ENCODE measurements at regions not wholly inside any gene's neighbourhood (a gene's known extent, or its start where the extent isn't known, plus 50 kb on each side); places are given as distances from the start of the nearest gene placed in this dataset.
"Not testable (repeated sequence)": the region's sequence is repeated elsewhere in the genome, so short reads cannot be mapped to it uniquely, and the experiment has no call there.

DNA sequence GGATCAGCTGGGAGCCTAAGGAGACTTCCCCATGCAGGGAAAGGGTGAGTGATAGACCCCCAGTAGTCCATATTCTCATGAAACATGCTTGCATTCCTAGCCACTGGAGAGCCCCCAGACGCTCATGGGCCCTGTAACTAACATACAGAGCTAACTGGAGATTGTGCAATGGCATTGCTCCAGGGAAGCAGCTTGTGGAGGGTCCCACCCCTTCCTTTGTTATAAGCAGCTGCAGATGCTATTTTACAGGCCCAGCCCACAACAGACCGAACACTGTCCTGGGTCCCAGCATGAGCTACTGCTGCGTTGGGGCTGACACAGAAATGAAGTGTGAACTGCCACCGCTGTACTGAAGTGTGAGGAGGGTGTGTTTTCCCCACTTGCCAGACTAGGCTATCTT, 1465.7 kb upstream of the DIAPH2 start:
- no peak for DNase-seq (ENCODE audit: low spot score)

DNA sequence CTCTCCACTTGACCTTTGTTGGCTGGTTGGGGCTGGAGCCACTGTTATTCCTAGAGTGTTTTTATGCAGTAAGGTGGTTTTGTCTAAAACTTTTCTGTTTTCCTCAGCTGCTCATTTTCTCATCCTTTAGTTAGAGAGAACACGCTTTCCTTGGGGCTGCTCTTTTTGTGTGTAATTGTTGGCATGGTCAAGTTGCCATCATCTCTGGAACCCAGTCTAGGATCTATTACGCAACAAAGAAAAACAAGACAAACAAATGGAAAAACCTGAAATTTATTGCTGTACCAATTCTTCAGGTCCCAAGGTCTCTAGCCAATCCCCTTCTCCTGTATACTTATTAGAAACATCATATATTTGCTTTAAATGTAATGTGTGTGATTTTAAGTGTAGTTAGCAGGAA, 1436.3 kb upstream of the DIAPH2 start:
- DNase-seq (ENCODE audit: low spot score) = no peak

DNA sequence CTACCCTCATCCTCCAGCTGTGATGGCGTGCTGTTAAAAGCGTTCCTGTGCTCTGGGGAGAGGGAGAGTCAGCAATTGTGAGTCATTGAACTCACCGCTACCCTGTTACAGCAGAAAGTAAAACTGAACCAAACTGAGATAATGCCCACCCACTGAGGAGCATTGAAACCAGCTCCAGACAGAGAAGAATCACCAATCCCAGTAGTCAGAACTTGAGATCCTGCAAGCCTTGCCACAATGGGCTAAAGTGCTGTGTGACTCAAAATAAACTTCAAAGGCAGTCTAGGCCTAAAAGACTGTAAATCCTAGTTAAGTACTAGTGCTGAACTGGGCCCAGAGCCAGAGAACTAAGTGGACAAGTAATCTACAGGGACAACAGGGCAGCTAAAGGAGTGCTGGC, 1394.2 kb upstream of the DIAPH2 start:
- peak; percentile 0 for DNase-seq (ENCODE audit: low spot score)

DNA sequence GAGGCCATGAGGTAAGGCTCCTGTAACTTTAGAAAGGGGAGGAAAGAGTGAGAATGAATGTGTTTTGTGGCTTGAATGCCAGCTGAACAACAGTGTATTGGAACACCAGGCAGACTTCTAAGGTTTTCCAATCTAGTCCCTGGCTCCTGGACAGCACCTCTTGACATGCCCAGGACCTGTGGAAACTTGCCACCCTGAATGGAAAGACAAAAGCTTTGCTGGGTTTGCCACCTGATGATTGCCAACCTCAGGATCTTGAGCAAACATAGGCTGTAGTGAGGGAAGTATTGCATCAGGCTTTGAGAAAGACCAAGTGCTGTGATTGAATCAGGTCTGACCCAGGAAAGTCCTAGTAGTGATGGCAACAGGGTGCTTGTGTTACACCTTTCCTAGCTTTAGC, 1393.1 kb upstream of the DIAPH2 start:
- DNase-seq (ENCODE audit: low spot score) = no peak

DNA sequence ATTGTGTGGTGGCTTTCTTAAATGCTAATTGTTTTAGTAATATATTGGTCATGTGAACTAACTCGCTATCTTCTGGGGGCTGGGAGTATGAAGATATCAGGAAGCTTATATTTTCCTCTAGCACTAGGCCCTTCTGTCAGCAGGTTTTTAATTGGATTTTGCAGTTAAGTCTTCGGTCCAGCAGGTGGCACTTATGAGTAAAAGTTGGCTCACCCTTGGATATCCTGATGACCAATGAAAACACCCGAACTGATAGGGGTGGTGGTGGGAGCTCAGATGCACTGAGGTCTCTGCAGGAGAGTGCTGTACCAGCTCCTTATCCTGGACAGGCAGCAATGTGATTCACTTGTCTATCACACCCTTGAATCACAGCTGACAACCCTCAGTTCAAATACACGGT, 1365.8 kb upstream of the DIAPH2 start:
- DNase-seq (ENCODE audit: low spot score) = no peak

DNA sequence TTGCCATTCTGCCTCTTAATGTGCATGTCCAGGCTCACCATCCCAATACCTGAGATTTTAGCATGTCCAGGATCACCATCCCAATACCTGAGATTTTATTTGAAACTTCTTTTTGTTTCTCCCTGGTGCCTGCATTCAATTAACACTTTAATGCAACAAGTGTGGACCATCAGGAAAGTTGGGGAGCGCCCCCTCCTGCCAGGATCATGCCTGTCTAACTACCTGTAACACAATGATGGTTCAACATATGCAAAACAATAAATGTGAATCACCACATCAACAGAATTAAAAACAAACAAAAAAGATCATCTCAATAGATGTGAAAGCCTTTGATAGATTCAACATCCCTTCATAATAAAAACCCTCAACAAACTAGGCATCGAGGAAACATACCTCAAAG, 1359.5 kb upstream of the DIAPH2 start:
- DNase-seq (ENCODE audit: low spot score) = no peak

DNA sequence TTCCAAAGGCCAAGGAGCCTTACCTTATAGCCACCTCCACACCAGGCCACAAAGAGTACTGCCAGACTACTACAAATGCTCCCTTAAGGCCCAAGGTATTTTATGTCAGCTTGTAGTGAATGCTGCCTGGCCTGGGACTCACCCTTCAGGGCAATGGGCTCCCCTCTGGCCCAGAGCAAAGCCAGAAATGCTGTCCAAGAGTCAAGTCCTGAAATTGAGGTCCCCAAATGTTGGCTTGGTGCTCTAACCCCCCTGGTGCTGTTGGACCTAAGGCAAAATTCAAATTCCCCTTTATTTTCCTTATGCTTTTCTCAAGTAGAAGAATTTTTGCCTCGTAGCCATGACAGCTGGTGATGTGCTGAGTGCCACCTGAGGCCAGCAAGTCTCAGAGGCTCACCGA, 1354.3 kb upstream of the DIAPH2 start:
- no peak for DNase-seq (ENCODE audit: low spot score)

DNA sequence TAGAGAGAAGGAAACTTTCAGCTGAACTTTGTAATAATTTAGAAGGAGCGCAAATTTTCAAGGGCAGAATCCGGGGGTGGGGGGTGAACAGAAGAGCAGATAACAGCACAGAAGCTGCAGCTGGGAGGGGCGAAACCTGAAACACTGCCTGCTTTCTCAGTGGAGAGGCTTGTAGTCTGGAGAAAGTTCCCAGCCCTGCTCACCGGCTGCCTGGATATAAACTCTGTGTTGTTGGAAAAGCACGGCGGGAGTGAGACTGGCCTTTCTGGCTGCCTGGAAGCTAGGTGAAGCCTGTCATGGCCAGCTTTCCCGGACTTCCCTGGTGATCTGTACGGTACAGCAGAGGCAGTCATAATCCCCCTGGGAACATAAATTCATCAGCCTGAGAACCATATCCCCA, 1352.1 kb upstream of the DIAPH2 start:
- peak; percentile 8 for DNase-seq (ENCODE audit: low spot score)

DNA sequence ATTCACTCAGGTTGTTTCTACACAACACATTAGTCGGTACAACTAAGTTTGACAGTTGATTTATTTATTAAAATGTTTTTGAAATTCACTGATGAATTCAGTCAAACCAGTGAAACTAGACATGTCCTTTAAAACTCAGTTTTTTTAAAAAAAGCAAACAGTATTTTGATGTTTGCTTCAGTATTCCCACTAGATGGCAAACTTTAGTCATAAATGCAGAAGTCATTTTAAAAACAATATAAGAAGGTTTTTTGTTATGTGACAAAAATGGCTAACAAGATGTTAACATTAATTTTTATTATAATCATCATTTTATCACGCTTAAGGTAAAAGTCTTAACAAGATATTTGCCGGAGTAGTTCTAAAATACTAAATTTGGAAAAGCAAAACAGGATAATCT, 1337.8 kb upstream of the DIAPH2 start:
- DNase-seq (ENCODE audit: low spot score) = peak; percentile 6

DNA sequence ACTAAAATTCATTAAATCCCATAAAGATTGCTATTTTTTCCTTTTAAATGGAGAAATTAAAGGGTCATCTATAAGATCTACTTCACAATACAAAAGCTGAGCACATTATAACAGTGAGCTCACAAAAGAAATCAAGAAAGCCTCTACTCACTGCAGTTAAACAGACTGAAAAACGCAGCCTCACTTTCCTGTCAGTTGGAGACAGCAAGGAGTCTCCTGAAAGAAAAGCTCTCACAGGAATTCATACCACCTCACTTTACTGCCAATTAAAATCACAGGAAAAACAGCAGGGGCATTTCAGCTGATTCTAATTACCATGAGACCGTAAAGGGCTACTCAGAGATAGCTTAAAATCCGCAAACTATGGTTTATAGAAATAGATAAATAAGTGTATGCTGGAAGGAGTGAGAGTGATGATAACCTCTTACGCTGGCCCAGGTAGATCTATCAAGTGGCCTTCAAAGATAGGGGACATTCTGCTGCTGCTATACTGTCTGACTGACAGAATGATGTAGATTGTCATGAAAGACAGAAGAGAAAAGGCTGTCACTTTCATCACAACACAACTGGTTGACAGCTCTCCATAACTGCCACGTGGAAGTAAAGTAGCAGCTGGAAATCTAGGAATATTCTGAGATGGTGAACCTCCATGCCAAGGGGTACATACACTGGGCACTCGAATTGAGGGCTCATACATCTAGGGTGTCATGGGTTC, 1333.7 kb upstream of the DIAPH2 start:
- no peak for DNase-seq (ENCODE audit: low spot score)

DNA sequence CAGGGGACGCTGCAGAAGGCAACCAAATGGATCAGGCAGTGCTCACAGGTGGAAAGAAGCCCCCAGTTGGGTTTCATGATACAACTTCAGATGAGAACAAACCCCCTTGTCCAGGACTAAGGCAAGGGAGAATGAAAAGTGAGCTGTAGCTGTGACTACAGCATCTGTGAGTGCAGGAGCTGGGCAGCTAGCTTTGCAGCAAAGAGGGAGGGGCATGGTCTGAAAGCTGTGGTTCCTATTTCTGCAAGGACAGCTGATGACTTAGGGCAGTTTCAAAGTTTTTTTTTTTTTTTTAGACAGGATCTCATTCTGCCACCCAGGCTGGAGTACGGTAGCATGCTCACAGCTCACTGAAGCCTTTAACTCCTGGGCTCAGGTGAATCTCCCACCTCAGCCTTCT, 1317.4 kb upstream of the DIAPH2 start:
- DNase-seq (ENCODE audit: low spot score) = no peak

DNA sequence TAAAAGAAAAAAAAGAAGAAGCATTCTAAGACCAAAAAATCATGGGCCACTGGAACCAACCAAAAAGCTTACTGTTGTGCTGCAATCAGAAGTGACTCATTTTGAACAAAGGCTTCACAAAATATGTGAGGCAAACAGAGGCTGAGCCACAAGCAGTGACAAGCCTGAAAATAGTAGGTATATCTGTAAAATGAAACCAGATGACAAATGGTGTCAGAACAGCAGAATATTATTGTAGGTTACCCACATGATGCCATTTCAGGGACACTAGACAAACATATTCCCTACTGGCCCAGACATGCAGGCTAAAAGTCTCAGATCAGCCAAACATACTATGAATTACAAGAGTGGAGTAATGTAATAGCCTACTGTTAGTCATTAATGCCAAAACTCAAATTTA, 1301.8 kb upstream of the DIAPH2 start:
- peak; percentile 6 for DNase-seq (ENCODE audit: low spot score)

DNA sequence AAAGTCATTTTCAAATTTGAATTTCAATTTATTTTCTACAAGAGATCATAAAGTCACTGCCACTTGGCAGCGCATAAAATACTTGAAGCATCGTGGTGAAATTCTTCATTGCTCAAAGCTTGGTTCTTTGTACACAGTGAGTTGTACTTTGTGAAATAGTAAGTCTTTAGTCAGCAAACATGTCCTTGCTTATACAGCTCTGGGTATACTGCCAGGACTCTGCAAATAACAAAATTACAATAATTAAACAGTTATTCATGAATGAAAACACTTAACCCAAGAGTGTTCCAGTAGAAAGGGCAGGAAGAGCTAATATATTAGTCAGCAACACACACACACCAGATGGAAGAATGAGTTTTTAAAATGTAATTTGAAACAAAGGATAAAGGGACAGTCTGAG, 1300.9 kb upstream of the DIAPH2 start:
- no peak for DNase-seq (ENCODE audit: low spot score)

DNA sequence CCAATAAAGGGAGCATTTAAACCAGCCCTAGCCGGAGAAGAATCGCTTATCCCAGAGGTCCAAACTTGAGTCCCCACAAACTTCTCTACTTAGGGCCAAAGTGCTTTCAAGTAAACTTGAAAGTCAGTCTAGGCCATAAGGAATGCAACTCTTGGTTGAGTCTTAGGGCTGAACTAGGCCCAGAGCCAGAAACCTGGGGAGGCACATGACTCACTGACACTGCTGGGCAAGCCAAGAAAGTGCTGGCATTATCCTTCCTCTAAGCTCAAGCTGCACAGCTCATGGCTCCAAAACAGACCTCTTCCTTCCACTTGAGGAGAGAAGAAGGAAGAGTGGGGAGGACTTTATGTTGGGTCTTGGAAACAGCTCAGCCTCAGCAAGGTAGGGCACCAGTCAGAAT, 1257.3 kb upstream of the DIAPH2 start:
- DNase-seq (ENCODE audit: low spot score) = no peak

DNA sequence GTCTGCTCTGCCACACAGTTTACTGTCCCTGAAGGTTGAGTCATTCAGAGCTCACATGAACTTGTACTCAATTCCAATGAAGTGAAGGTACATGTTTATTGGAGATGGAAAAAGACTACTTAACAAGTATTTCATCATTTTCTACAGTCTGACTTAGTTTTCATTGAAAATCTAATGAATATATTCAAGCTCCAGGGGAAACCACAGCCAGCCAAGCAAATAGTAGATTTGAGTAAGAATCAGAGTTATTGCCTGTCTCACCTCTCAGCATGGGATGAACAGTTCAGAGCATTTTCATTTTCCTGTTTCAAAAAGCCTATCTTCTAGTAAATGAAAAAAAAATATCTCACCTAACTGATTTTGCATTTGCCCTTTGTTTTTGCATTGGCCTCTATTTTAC, 1249.4 kb upstream of the DIAPH2 start:
- DNase-seq (ENCODE audit: low spot score) = no peak

DNA sequence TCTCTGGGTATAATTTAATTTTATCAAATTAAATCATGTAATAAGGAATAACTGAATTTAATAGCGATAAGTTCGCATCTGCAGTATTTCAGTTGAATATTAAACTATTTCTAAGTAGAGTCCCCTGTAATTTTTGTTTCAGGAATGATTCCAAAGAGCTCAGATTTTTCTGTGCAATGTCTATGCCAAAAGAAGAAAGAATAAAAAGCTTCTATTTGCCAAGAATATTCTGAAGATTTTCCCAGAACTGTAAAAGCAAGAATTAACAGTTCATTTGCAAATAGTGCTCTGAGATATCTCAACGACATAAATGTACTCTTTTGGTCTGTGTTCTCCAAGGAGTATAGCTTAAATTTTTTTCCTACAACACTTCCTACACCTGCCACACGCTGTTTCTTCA, 1242.8 kb upstream of the DIAPH2 start:
- DNase-seq (ENCODE audit: low spot score) = no peak

DNA sequence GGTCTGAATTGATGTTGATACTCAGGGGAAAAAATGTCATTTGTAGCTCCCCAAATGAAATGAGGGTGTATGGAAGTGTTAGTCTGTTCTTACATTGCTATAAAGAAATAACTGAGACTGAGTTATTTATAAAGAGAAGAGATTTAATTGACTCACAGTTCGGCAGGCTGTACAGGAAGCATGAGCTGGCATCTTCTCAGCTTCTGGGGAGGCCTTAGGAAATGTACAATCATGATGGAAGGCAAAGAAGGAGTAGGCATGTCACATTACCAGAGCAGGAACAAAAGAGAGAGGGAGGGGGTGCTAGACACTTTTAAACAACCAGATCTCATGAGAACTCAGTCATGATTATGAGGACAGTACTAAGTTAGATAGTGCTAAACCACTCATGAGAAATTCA, 1199.9 kb upstream of the DIAPH2 start:
- no peak for DNase-seq (ENCODE audit: low spot score)

DNA sequence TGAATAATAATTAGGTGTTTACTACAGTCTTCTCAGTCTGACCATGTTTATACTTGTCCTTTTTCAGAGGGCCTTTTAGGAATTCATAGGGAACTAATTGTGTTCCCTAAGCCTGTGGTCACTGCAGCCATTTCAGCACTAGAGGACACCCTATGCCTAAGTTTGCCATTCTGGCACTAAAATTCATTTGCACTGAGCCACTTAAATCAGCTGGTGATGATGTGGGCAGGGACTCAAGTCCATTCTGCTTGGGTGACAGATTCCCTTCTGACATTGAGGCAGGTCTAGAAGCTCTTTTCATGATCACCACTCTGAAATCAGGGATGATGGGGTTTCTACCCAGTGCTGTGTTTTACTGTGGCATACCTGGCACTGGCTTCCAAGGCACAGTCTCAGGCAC, 1178.9 kb upstream of the DIAPH2 start:
- DNase-seq (ENCODE audit: low spot score) = no peak

DNA sequence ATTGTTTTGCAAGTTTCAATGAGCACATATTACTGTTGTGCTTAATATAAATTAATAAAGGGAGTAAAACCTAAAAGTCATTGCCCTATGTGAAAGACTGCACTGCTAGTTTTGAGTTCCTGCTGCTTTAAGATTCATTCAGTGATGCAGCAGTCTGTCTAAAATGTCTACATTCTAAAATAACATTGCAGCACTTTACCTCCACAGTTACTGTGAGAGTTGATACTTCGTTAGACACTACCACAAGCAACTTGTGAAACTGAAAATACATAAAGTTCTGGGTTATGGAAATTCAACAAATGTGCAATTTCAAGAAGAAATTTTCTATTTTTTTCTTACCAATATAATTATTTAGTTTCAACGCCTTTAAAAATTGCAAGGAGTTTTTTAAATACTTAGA, 1175.2 kb upstream of the DIAPH2 start:
- DNase-seq (ENCODE audit: low spot score) = no peak

DNA sequence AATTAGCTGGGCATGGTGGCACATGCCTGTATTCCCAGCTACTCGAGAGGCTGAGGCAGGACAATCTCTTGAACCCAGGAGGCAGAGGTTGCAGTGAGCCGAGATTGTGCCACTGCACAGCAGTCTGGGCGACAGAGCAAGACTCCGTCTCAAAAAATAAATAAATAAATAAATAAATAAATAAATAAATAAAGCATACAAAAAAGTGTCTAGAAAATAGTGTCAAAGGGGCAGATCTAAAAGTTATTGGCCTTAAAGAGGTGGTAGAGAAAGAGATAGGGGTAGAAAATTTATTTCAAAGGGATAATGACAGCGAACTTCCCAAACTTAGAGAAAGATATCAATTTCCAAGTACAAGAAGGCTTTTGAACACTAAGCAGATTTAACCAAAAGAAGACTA, 1160.6 kb upstream of the DIAPH2 start:
- not testable (repeated sequence) for DNase-seq (ENCODE audit: low spot score)

DNA sequence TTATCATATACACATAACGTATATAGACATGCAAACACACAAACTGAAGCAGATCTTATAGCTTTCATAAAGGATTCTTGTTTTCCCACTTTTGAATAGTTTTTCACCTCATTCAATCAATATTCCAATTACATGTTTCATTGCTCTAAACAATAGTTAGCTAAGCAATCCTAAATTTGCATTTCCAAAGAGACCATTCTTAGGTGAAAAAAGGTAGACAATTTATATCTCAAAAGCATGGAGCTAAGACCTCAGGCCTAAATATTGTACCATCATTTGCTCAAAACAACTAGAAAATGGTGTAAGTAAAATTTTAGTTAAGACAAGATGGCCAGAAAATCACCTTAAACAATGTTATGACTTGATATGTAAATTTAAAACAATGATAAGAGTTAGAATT, 1148.5 kb upstream of the DIAPH2 start:
- no peak for DNase-seq (ENCODE audit: low spot score)

DNA sequence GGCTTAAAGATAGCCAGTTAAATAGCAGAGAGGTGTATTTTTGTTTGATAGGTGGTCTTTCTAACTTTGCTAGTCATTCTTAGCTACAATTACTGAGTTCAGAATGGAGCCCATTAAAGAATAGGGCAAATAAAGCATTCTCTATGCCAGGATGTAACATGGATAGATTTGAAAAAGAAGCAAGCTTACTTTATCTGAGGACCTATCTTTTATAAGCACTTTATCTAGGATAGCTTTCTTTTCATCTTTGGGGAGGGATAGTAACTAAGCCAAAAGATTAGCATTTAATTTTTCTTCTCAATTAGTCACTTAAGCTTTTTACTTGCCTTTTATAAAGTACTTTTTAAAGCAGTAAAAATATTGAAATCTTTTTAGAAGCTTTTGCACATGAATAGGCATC, 1148.0 kb upstream of the DIAPH2 start:
- DNase-seq (ENCODE audit: low spot score) = no peak

DNA sequence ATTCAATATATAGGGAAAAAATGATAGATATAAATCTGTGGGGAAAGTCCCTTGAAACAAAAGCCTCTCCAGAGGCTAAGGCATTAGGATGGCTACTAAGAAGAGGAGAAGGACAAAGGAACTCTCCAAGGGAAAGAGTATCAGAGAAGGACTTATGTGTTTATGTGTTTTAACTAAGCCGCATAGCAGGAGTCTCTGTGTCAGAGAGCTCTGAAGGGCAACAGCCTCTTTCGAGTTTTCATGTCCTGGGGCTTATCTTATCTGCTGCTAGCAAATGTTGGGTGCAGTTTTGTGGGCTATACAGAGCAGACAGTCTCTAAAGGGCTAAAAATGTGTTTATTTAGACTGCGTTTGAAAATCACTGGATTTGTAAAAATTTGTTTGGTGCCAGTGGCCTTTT, 1145.6 kb upstream of the DIAPH2 start:
- DNase-seq (ENCODE audit: low spot score) = peak; percentile 52

DNA sequence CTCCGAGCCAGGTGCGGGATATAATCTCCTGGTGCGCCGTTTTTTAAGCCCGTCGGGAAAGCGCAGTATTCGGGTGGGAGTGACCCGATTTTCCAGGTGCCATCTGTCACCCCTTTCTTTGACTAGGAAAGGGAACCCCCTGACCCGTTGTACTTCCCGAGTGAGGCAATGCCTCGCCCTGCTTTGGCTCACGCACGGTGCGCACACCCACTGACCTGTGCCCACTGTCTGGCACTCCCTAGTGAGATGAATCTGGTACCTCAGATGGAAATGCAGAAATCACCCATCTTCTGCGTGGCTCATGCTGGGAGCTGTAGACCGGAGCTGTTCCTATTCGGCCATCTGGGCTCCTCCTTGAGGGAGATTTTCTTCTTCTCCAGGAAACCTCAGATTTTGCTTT, 1135.1 kb upstream of the DIAPH2 start:
- DNase-seq (ENCODE audit: low spot score) = not testable (repeated sequence)
